ENCODE measurements at regions not wholly inside any gene's neighbourhood (a gene's known extent, or its start where the extent isn't known, plus 50 kb on each side); places are given as distances from the start of the nearest gene placed in this dataset.

- no peak for TF ChIP-seq EZH2 (IDR thresholded peaks at IDR 0.05)
- no peak for TF ChIP-seq POLR2AphosphoS5 (IDR thresholded peaks at IDR 0.05; ENCODE audit: borderline replicate concordance, low read depth, low read length)
These were observed 566.4 kb upstream of the FLRT2 start for GRCh38 chr14:84963518-84963917.
